WTC11 (cell line): ENCODE measurements at regions not wholly inside any gene's neighbourhood (a gene's known extent, or its start where the extent isn't known, plus 50 kb on each side); places are given as distances from the start of the nearest gene placed in this dataset.

Source experiments
- ARID4B ChIP-seq: sonication (generic); formaldehyde crosslinking; IDR thresholded peaks from 2 replicates; pipeline ENCODE4 v1.8.0; 2023; ENCODE audit warnings: missing genetic modification reagents, mild to moderate bottlenecking, borderline replicate concordance
- CTCF ChIP-seq: fragments of 200-600 bp; IDR thresholded peaks from 2 replicates; pipeline ENCODE4 v1.8.0; 2022; ENCODE audit warnings: antibody characterized with exemption
- EMX1 ChIP-seq: fragments of 250-450 bp; sonication (Bioruptor Pico); IDR thresholded peaks from 2 replicates; pipeline ENCODE4 v1.8.0; 2021; ENCODE audit warnings: mild to moderate bottlenecking
- JAZF1 ChIP-seq: fragments of 250-450 bp; sonication (Bioruptor Pico); IDR thresholded peaks from 2 replicates; pipeline ENCODE4 v1.9.0; 2021; ENCODE audit warnings: moderate library complexity, mild to moderate bottlenecking, inconsistent platforms
- JUN ChIP-seq: sonication (generic); formaldehyde crosslinking; IDR thresholded peaks from 2 replicates; pipeline ENCODE4 v1.8.0; 2023; ENCODE audit warnings: mild to moderate bottlenecking, missing genetic modification reagents
- MYBL2 ChIP-seq: sonication (generic); formaldehyde crosslinking; IDR thresholded peaks from 2 replicates; pipeline ENCODE4 v1.8.1; 2023; ENCODE audit warnings: mild to moderate bottlenecking, moderate library complexity, missing genetic modification reagents
- NFE2L1 ChIP-seq: sonication (generic); formaldehyde crosslinking; IDR thresholded peaks from 2 replicates; pipeline ENCODE4 v1.8.1; 2023; ENCODE audit warnings: missing genetic modification reagents
- NR1H2 ChIP-seq: sonication (generic); formaldehyde crosslinking; IDR thresholded peaks from 2 replicates; pipeline ENCODE4 v1.9.0; 2021; ENCODE audit warnings: mild to moderate bottlenecking, moderate library complexity, missing genetic modification reagents
- PREB ChIP-seq: sonication (generic); formaldehyde crosslinking; IDR thresholded peaks from 2 replicates; pipeline ENCODE4 v1.8.1; 2022; ENCODE audit warnings: mild to moderate bottlenecking, missing genetic modification reagents, moderate library complexity, borderline replicate concordance
- ZNF121 ChIP-seq: sonication (generic); formaldehyde crosslinking; IDR thresholded peaks from 2 replicates; pipeline ENCODE4 v1.8.0; 2023; ENCODE audit warnings: missing genetic modification reagents
- TF ChIP-seq, protein P1 (sequence below): sonication (generic); formaldehyde crosslinking; IDR thresholded peaks from 2 replicates; pipeline ENCODE4 v1.8.0; 2022; ENCODE audit warnings: mild to moderate bottlenecking, missing genetic modification reagents

- TF ChIP-seq JAZF1 (CRISPR knock-in tag) (no peak), CTCF (no peak), EMX1 (no peak), JUN (CRISPR knock-in tag) (no peak), NR1H2 (CRISPR knock-in tag) (no peak), ARID4B (no peak), PREB (CRISPR knock-in tag) (no peak), MYBL2 (CRISPR knock-in tag) (no peak), NFE2L1 (no peak), ZNF121 (CRISPR knock-in tag) (no peak)
- TF ChIP-seq, protein P1, sequence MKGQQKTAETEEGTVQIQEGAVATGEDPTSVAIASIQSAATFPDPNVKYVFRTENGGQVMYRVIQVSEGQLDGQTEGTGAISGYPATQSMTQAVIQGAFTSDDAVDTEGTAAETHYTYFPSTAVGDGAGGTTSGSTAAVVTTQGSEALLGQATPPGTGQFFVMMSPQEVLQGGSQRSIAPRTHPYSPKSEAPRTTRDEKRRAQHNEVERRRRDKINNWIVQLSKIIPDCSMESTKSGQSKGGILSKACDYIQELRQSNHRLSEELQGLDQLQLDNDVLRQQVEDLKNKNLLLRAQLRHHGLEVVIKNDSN (CRISPR knock-in tag): no peak
Measured at GRCh38 chr5:84518370-84518769, 133.7 kb upstream of the EDIL3 start.
